Tibial artery (tissue), 4 donors: ENCODE measurements at regions not wholly inside any gene's neighbourhood (a gene's known extent, or its start where the extent isn't known, plus 50 kb on each side); places are given as distances from the start of the nearest gene placed in this dataset.

Source experiments
- DNase-seq, 2 donors: peaks; one replicate each; pipeline ENCODE4 v3.0.0-alpha.2; 2019
- H3K27ac ChIP-seq, 2 donors: fragments of 200-600 bp; sonication (generic) in 1 of 2; 1 replicate in 1 of 2; 2 replicates in 1 of 2; pipeline ENCODE4 v1.5.1; 2018 to 2019; ENCODE audit warnings: mild to moderate bottlenecking in 1 of 2
- H3K27me3 ChIP-seq, 2 donors: fragments of 200-600 bp; sonication (generic) in 1 of 2; one replicate each; pipeline versions ENCODE4 v1.5.1 to v1.6.0; 2016 to 2019
- H3K36me3 ChIP-seq, 3 donors: fragments of 200-600 bp; sonication (generic) in 2 of 3; one replicate each; pipeline ENCODE4 v1.5.1; 2016 to 2019; ENCODE audit warnings: mild to moderate bottlenecking in 2 of 3
- H3K4me1 ChIP-seq, 4 donors: fragments of 200-600 bp; sonication (generic) in 2 of 4; 1 replicate in 3 of 4; 2 replicates in 1 of 4; pipeline ENCODE4 v1.5.1; 2016 to 2019
- H3K4me3 ChIP-seq, 2 donors: fragments of 200-600 bp; sonication (generic) in 1 of 2; 1 replicate in 1 of 2; 2 replicates in 1 of 2; pipeline ENCODE4 v1.5.1; 2018 to 2019; ENCODE audit warnings: mild to moderate bottlenecking in 2 of 2
- H3K9me3 ChIP-seq, 3 donors: fragments of 200-600 bp; sonication (generic) in 1 of 3; one replicate each; pipeline ENCODE4 v1.5.1; 2016 to 2019
- intact Hi-C: fragments of 100-400 bp; cut with DNase I; formaldehyde crosslinking; loops from one replicate; pipeline ENCODE4 v1.15.0; 2023; ENCODE audit warnings: low total_unique reads
- TF ChIP-seq, protein P1 (sequence below), 2 experiments: fragments of 200-600 bp in 1 of 2; fragments of 450-650 bp in 1 of 2; IDR thresholded peaks; one replicate each; pipeline ENCODE4 v1.5.1; 2017 to 2019; ENCODE audit warnings: antibody characterized with exemption in 2 of 2, mild to moderate bottlenecking in 1 of 2, moderate library complexity in 1 of 2

DNA sequence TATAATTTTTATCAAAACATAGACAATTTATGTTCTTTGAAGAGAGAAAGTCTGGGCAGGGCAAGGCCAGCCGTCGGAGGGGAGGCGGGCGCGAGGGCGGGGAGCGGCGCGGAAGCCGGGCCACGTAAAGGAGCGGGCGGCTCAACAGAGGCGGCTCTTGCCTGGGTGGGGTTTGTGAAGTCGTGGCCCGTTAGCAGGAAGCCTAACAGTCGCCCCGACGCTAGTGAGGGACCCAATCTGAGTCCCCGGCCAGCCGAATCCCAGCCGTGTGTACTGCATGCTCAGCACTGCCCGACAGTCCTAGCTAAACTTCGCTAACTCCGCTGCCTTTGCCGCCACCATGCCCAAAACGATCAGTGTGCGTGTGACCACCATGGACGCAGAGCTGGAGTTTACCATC lies 1129.2 kb downstream of the CDH9 start:
- no peak for DNase-seq
- intact Hi-C loops = no loop called here
- TF ChIP-seq, protein P1, sequence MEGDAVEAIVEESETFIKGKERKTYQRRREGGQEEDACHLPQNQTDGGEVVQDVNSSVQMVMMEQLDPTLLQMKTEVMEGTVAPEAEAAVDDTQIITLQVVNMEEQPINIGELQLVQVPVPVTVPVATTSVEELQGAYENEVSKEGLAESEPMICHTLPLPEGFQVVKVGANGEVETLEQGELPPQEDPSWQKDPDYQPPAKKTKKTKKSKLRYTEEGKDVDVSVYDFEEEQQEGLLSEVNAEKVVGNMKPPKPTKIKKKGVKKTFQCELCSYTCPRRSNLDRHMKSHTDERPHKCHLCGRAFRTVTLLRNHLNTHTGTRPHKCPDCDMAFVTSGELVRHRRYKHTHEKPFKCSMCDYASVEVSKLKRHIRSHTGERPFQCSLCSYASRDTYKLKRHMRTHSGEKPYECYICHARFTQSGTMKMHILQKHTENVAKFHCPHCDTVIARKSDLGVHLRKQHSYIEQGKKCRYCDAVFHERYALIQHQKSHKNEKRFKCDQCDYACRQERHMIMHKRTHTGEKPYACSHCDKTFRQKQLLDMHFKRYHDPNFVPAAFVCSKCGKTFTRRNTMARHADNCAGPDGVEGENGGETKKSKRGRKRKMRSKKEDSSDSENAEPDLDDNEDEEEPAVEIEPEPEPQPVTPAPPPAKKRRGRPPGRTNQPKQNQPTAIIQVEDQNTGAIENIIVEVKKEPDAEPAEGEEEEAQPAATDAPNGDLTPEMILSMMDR (IDR thresholded peaks at IDR 0.05) = no peak
- Histone ChIP-seq H3K9me3 (no peaks in the 10 kb centered on the region), H3K4me1 (no peaks in the 10 kb centered on the region), H3K36me3 (no peaks in the 10 kb centered on the region), H3K4me3 (no peak overlapping the region), H3K27ac (no peak overlapping the region), H3K27me3 (no peaks in the 10 kb centered on the region)

DNA sequence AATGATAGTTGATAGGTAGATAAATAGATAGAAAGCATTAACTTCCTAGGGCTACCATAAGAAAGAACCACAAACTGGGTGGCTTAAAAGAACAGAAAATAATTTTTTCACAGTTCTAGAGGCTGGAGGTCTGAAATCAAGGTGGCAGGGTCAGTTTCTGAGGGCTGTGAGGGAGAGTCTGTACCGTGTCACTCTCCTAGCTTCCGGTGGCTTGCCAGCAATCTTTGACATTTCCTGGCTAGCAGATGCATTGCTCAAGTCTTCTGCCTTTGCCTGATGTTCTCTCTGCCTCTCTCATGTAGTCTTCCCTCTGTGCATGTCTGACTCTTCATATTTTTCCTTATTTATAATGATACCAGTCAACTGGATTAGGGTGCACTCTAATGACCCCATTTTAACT lies 1132.7 kb downstream of the CDH9 start:
- Histone ChIP-seq H3K4me3 (no peak overlapping the region), H3K27ac (no peak overlapping the region), H3K9me3 (no peaks in the 10 kb centered on the region), H3K4me1 (no peaks in the 10 kb centered on the region), H3K36me3 (no peaks in the 10 kb centered on the region), H3K27me3 (no peaks in the 10 kb centered on the region)
- TF ChIP-seq, protein P1 (IDR thresholded peaks at IDR 0.05) = no peak
- intact Hi-C loops = no loop called here
- DNase-seq = no peak

DNA sequence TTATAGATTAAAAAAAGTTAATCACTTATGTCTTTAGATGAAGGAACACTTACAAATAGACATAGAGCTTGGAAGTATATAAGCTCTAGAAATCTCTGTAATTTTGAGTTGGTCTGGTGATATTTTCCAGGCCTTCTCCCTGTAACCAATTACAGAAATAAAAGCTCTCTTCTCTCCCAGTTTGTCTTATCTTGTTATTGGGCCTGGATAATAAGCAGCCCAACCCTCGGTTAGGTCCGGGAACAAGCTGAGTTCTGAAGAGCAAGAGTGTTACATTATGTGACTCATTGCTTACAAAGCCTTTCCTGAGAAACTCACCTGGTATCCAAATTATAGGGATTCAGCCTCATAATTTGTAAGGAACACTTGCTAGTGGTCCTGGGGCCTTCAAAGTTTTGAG lies 1146.2 kb downstream of the CDH9 start:
- Histone ChIP-seq H3K4me3 (no peak overlapping the region), H3K27me3 (no peaks in the 10 kb centered on the region), H3K36me3 (no peaks in the 10 kb centered on the region), H3K27ac (no peak overlapping the region), H3K4me1 (no peaks in the 10 kb centered on the region), H3K9me3 (no peaks in the 10 kb centered on the region)
- no peak for DNase-seq
- TF ChIP-seq, protein P1 (IDR thresholded peaks at IDR 0.05) = no peak
- intact Hi-C loops = no loop called here

DNA sequence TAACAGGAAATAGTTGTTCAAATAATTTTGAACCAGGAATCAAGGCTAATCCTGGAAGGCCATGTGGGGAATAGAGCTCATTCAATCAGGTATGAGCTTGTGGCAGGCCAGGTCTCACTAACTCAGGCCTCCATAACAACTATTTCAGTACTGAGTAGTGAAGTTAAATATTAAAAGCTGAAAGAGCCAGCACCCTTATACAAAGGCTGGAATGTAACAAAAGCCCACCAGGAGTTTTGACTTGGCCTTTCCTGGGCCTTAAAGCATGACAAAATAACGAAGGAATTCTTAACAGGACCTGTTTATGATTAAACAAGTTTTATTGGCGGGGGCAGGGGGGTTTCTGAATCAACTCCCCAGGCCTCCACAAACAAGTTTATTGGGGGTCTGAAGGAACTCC lies 1146.7 kb downstream of the CDH9 start:
- intact Hi-C loops = no loop called here
- no peaks in the 10 kb centered on the region for H3K36me3 ChIP-seq
- no peaks in the 10 kb centered on the region for H3K9me3 ChIP-seq
- no peaks in the 10 kb centered on the region for H3K4me1 ChIP-seq
- H3K4me3 ChIP-seq = no peak overlapping the region
- TF ChIP-seq, protein P1 (IDR thresholded peaks at IDR 0.05) = no peak
- DNase-seq = no peak
- no peak overlapping the region for H3K27ac ChIP-seq
- no peaks in the 10 kb centered on the region for H3K27me3 ChIP-seq

DNA sequence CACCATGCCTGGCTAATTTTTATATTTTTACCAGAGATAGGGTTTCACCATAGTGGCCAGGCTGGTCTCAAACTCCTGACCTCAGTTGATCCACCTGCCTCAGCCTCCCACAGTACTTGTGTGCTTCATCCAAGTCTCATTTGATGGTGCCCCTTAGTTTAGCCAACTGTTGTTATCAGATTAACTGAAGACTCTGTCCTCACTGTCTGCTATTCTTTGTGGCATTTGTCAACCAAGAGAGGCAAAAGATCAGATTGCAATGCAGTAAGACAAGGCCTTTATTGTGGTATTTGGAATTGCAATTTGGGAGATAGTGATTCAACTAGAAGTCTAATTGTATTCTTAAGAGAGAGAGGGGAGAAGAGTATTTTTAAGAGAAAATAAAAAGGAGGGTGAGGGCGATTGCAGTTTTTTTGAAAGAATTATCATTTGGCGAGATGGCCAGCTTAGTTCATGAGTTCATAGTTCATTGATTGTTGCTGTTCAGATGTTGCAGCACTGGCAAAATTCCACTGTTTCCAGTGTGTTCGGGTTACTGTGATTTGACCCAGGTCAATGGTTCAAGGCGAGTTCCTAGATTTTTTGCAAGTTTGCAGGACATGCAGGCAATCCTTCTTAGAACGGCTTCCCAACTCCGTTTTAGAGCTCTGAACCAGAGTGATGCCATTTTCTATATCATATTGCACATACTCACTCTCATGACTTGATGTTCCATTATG lies 1156.9 kb downstream of the CDH9 start:
- TF ChIP-seq, protein P1 (IDR thresholded peaks at IDR 0.05) = no peak
- no peak overlapping the region for H3K4me3 ChIP-seq
- intact Hi-C loops = no loop called here
- H3K9me3 ChIP-seq = no peaks in the 10 kb centered on the region
- H3K4me1 ChIP-seq = no peaks in the 10 kb centered on the region
- no peaks in the 10 kb centered on the region for H3K27me3 ChIP-seq
- no peaks in the 10 kb centered on the region for H3K36me3 ChIP-seq
- no peak for DNase-seq
- no peak overlapping the region for H3K27ac ChIP-seq

DNA sequence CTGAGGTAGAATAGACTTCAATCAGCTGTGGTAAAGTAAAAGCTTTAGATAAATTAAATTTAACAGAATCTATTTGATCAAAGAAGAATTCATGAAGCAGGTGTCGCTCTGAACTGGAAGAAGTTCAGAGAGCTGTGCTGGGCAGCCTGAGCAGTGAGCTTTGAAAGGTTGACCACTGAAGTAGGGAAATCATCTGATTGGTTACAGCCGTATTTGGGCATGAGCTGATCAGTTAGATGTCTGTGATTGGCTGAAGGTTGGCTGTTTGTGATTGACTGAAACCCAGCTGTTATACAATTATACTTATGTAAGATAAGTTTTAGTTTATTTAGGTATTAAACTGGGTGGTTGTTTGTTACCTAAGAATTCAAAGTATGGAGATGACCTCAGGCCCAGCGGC lies 1174.6 kb downstream of the CDH9 start:
- Histone ChIP-seq H3K36me3 (no peaks in the 10 kb centered on the region), H3K27ac (no peak overlapping the region), H3K4me3 (no peak overlapping the region), H3K9me3 (no peaks in the 10 kb centered on the region), H3K4me1 (no peaks in the 10 kb centered on the region), H3K27me3 (no peaks in the 10 kb centered on the region)
- no peak for DNase-seq
- TF ChIP-seq, protein P1 (IDR thresholded peaks at IDR 0.05) = no peak
- intact Hi-C loops = no loop called here
